ENCODE measurements at regions not wholly inside any gene's neighbourhood (a gene's known extent, or its start where the extent isn't known, plus 50 kb on each side); places are given as distances from the start of the nearest gene placed in this dataset.

- no peak overlapping the region for H3K9ac ChIP-seq (ENCODE audit: low read length)
- no peak overlapping the region for H3K4me2 ChIP-seq (ENCODE audit: low read length)
- no peaks in the 10 kb centered on the region for H3K36me3 ChIP-seq (ENCODE audit: insufficient read depth, low read length)
- H3F3A ChIP-seq (ENCODE audit: insufficient read depth, low read length, poor library complexity, severe bottlenecking), result no peaks in the 10 kb centered on the region
- no peak overlapping the region for H3K4me3 ChIP-seq (ENCODE audit: low read length)
- H3K27me3 ChIP-seq (ENCODE audit: insufficient read depth, low read depth, low read length), result peaks cover 16% of the 10 kb centered on the region
- no peaks in the 10 kb centered on the region for H4K20me1 ChIP-seq (ENCODE audit: insufficient read depth)
- no peaks in the 10 kb centered on the region for H3K9me3 ChIP-seq (ENCODE audit: low read length)
- no peak overlapping the region for H3K27ac ChIP-seq (ENCODE audit: low read length)
- no peak overlapping the region for H2AFZ ChIP-seq (ENCODE audit: low read depth, low read length)
- H3K79me2 ChIP-seq (replicated peaks; ENCODE audit: insufficient read depth, low read length), result no peaks in the 10 kb centered on the region
- H3K9me2 ChIP-seq (ENCODE audit: insufficient read depth, low read length), result no peaks in the 10 kb centered on the region
- TF ChIP-seq POLR2AphosphoS5 (IDR thresholded peaks at IDR 0.05) (no peak), RAD21 (conservative IDR thresholded peaks at IDR 0.05) (no peak), SMC3 (conservative IDR thresholded peaks at IDR 0.05; ENCODE audit: poor library complexity) (no peak), CTCF (IDR thresholded peaks at IDR 0.05; ENCODE audit: poor library complexity, severe bottlenecking) (no peak), REST (IDR thresholded peaks at IDR 0.05; ENCODE audit: borderline replicate concordance) (no peak), EP300 (conservative IDR thresholded peaks at IDR 0.05; ENCODE audit: poor library complexity, severe bottlenecking) (no peak), EZH2 (IDR thresholded peaks at IDR 0.05; ENCODE audit: borderline replicate concordance, insufficient read depth, low read length, poor library complexity, severe bottlenecking) (no peak), MXI1 (conservative IDR thresholded peaks at IDR 0.05; ENCODE audit: poor library complexity, severe bottlenecking) (no peak), TAF1 (IDR thresholded peaks at IDR 0.05; ENCODE audit: low read depth) (no peak)
Measured at GRCh38 chr16:79288066-79288465, 312.5 kb downstream of the MAF start.

- no peak overlapping the region for H3K27ac ChIP-seq (ENCODE audit: low read length)
- no peaks in the 10 kb centered on the region for H3K9me3 ChIP-seq (ENCODE audit: low read length)
- H2AFZ ChIP-seq (ENCODE audit: low read depth, low read length), result no peak overlapping the region
- H3K27me3 ChIP-seq (ENCODE audit: insufficient read depth, low read depth, low read length), result peaks cover 10% of the 10 kb centered on the region
- H3K79me2 ChIP-seq (replicated peaks; ENCODE audit: insufficient read depth, low read length), result no peaks in the 10 kb centered on the region
- H3K9ac ChIP-seq (ENCODE audit: low read length), result no peak overlapping the region
- H3K4me3 ChIP-seq (ENCODE audit: low read length), result no peak overlapping the region
- H3F3A ChIP-seq (ENCODE audit: insufficient read depth, low read length, poor library complexity, severe bottlenecking), result no peaks in the 10 kb centered on the region
- no peak for TF ChIP-seq MXI1 (conservative IDR thresholded peaks at IDR 0.05; ENCODE audit: poor library complexity, severe bottlenecking)
- TF ChIP-seq TAF1 (IDR thresholded peaks at IDR 0.05; ENCODE audit: low read depth), result no peak
- no peak for TF ChIP-seq EP300 (conservative IDR thresholded peaks at IDR 0.05; ENCODE audit: poor library complexity, severe bottlenecking)
- no peaks in the 10 kb centered on the region for H3K9me2 ChIP-seq (ENCODE audit: insufficient read depth, low read length)
- H4K20me1 ChIP-seq (ENCODE audit: insufficient read depth), result no peaks in the 10 kb centered on the region
- no peak overlapping the region for H3K4me2 ChIP-seq (ENCODE audit: low read length)
- no peaks in the 10 kb centered on the region for H3K36me3 ChIP-seq (ENCODE audit: insufficient read depth, low read length)
Measured at GRCh38 chr16:79287424-79287917, 313.1 kb downstream of the MAF start.

Measured in neural cell (in vitro differentiated cells).